ENCODE measurements at regions not wholly inside any gene's neighbourhood (a gene's known extent, or its start where the extent isn't known, plus 50 kb on each side); places are given as distances from the start of the nearest gene placed in this dataset.

DNA sequence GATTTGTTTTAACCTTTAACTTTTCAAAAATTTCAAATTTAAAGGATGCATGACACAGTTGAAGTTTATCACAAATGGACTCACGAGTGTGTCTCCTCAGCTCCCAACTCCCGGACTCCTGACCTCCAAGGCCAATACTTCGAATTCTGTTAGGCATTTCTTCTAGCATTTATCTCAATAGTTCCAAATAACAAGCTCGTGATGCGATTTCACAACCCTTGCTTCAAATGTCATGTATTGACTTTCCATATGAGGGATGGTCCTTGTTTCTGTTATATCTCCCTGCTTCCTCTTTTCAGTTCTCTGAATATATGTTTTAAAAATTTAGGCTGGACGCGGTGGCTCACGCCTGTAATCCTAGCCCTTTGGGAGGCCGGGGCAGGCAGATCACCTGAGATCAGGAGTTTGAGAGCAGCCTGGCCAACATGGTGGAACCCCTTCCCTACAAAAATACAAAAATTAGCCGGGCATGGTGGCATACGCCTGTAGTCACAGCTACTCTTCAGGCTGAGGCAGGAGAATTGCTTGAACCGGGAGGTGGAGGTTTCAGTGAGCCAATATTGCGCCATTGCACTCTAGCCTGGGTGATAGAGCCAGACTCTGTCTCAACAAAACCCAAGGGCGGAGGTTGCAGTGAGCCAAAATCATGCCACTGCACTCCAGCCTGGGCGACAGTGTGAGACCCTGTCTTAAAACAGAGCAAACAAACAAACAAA, 52.0 kb upstream of the TINAGL1 start:
- TF ChIP-seq FOXP2 (optimal IDR thresholded peaks at IDR 0.05; ENCODE audit: control extremely low read depth, extremely low read length, insufficient read depth) (no peak), POLR2AphosphoS5 (IDR thresholded peaks at IDR 0.05; ENCODE audit: borderline replicate concordance, low read depth, low read length) (no peak)
- DNase-seq (ENCODE audit: low read depth, low spot score): no peak
- no peaks in the 10 kb centered on the region for H3K36me3 ChIP-seq (ENCODE audit: insufficient read depth, low read length)
- no peak overlapping the region for H3K9ac ChIP-seq (ENCODE audit: insufficient read length)
- no peak overlapping the region for H3K27ac ChIP-seq
- H3K9me3 ChIP-seq (ENCODE audit: low read depth, low read length): no peaks in the 10 kb centered on the region
- H3K4me3 ChIP-seq: no peak overlapping the region
